ENCODE measurements at regions not wholly inside any gene's neighbourhood (a gene's known extent, or its start where the extent isn't known, plus 50 kb on each side); places are given as distances from the start of the nearest gene placed in this dataset.

DNA sequence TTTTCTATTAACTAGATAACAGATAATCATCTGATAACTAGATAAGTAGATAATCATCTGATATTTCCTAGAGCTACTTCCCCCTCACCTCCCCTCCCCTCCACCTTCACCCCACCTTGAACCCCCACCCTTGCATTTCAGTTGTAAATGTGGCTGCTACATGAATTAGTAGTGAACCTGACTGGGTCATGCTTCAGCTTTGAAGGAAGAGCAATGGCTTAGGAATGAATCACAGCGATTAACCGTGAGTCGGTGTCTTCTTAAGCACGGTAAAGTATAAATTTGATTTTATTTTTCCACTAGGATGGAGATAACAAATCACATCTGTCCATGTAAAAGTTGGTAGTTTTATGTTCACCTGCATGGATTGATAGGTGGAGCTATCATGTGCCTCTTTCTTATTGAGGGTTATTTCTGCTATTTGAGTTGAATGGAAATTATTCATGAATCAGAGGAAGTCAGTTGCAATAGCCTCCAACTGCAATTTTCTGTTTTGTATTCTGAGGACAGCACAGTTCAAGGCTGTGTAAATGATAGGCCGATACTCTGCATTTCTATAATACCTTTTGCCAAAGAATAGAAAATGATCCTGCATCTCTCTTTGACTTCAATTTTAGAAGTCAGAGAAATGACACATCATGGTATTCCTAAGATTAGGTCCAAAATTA is 235.0 kb downstream of the PTGER3 start:
- H3K9me3 ChIP-seq (ENCODE audit: low read depth, low read length): no peaks in the 10 kb centered on the region
- H3K4me1 ChIP-seq (ENCODE audit: insufficient read depth, low read length): no peaks in the 10 kb centered on the region
- DNase-seq (ENCODE audit: insufficient read length, low spot score, missing footprints): no peak
- no peak overlapping the region for H3K27ac ChIP-seq (ENCODE audit: low read depth, low read length)
- H4K20me1 ChIP-seq (ENCODE audit: insufficient read depth, low read length): no peaks in the 10 kb centered on the region
- TF ChIP-seq, protein P1, sequence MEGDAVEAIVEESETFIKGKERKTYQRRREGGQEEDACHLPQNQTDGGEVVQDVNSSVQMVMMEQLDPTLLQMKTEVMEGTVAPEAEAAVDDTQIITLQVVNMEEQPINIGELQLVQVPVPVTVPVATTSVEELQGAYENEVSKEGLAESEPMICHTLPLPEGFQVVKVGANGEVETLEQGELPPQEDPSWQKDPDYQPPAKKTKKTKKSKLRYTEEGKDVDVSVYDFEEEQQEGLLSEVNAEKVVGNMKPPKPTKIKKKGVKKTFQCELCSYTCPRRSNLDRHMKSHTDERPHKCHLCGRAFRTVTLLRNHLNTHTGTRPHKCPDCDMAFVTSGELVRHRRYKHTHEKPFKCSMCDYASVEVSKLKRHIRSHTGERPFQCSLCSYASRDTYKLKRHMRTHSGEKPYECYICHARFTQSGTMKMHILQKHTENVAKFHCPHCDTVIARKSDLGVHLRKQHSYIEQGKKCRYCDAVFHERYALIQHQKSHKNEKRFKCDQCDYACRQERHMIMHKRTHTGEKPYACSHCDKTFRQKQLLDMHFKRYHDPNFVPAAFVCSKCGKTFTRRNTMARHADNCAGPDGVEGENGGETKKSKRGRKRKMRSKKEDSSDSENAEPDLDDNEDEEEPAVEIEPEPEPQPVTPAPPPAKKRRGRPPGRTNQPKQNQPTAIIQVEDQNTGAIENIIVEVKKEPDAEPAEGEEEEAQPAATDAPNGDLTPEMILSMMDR (IDR thresholded peaks at IDR 0.05; ENCODE audit: extremely low read depth, low read depth, low read length): no peak
- H2AFZ ChIP-seq (ENCODE audit: low read length): no peak overlapping the region
- H3K4me3 ChIP-seq (ENCODE audit: insufficient read depth, low read length): no peak overlapping the region
- no peaks in the 10 kb centered on the region for H3K36me3 ChIP-seq (ENCODE audit: insufficient read depth, low read length)
- no peaks in the 10 kb centered on the region for H3K27me3 ChIP-seq (ENCODE audit: insufficient read depth, low read length)
- H3K4me2 ChIP-seq (ENCODE audit: insufficient read depth, low read length): no peak overlapping the region
- no peaks in the 10 kb centered on the region for H3K79me2 ChIP-seq (ENCODE audit: insufficient read depth, low read length)

DNA sequence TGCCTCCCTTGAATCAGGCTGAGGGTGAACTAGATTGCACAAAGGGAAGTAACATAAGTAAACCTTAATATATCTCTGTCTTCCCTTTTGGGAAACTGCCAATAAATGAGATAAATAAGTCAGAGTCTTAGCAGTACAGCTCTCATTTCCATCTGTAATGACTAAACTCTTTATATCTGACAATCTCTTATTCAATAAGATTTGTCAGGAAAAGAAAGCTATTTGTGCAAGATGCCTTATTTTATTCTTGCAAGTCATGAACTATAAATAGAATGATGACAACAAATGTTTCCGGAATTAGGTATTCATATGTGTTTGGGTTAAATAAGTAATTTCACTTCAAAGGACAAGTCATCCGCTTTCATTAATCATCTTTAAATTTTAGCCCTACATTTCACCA is 229.2 kb downstream of the PTGER3 start:
- no peak for DNase-seq (ENCODE audit: insufficient read length, low spot score, missing footprints)
- H3K9me3 ChIP-seq (ENCODE audit: low read depth, low read length): no peaks in the 10 kb centered on the region
- H3K27me3 ChIP-seq (ENCODE audit: insufficient read depth, low read length): no peaks in the 10 kb centered on the region
- no peaks in the 10 kb centered on the region for H4K20me1 ChIP-seq (ENCODE audit: insufficient read depth, low read length)
- TF ChIP-seq, protein P1 (IDR thresholded peaks at IDR 0.05; ENCODE audit: extremely low read depth, low read depth, low read length): no peak
- no peak overlapping the region for H3K4me2 ChIP-seq (ENCODE audit: insufficient read depth, low read length)
- H3K4me1 ChIP-seq (ENCODE audit: insufficient read depth, low read length): no peaks in the 10 kb centered on the region
- no peak overlapping the region for H3K27ac ChIP-seq (ENCODE audit: low read depth, low read length)
- H3K79me2 ChIP-seq (ENCODE audit: insufficient read depth, low read length): no peaks in the 10 kb centered on the region
- no peaks in the 10 kb centered on the region for H3K36me3 ChIP-seq (ENCODE audit: insufficient read depth, low read length)
- H2AFZ ChIP-seq (ENCODE audit: low read length): no peak overlapping the region
- no peak overlapping the region for H3K4me3 ChIP-seq (ENCODE audit: insufficient read depth, low read length)

DNA sequence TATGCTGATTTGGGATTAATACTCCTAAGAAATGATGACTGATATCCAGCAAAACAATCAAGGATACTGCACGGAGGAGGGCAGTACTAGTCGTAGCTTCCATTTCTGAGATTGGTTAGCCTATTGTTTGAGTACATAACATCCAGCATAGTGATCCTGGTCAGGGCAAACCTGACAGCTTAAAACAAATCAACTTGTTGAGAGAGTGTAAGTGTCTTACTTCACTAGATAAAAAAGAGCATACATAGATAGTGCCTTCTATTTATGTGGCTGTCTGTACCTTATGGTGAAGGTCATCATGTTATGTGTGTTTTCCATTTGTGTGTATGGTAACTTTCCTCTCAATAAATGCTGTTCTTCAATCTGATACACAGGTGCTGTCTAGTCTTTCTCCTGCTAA is 228.4 kb downstream of the PTGER3 start:
- Histone ChIP-seq H3K79me2 (ENCODE audit: insufficient read depth, low read length) (no peaks in the 10 kb centered on the region), H2AFZ (ENCODE audit: low read length) (no peak overlapping the region), H3K27me3 (ENCODE audit: insufficient read depth, low read length) (no peaks in the 10 kb centered on the region), H3K36me3 (ENCODE audit: insufficient read depth, low read length) (no peaks in the 10 kb centered on the region), H4K20me1 (ENCODE audit: insufficient read depth, low read length) (no peaks in the 10 kb centered on the region), H3K4me3 (ENCODE audit: insufficient read depth, low read length) (no peak overlapping the region), H3K4me1 (ENCODE audit: insufficient read depth, low read length) (no peaks in the 10 kb centered on the region), H3K9me3 (ENCODE audit: low read depth, low read length) (no peaks in the 10 kb centered on the region), H3K4me2 (ENCODE audit: insufficient read depth, low read length) (no peak overlapping the region), H3K27ac (ENCODE audit: low read depth, low read length) (no peak overlapping the region)
- TF ChIP-seq, protein P1 (IDR thresholded peaks at IDR 0.05; ENCODE audit: extremely low read depth, low read depth, low read length): no peak
- no peak for DNase-seq (ENCODE audit: insufficient read length, low spot score, missing footprints)

DNA sequence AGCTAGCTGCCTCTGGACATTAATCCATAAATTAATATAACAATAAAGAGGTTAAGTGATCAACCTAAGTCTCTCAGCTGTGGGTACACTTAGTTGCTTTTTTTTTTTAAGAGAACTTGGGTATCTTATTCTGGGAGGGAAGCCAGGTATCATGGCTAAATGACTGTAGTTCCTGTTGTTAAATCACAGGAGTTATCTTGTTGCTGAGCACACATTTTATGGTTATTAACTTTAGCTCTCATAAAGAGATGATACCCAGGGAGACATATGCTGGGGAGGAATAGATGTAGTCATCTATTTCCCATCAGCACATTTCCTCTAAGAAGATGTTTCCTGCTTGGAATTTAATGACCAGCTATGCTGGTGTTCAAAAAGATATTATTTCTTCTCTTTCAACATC is 227.8 kb downstream of the PTGER3 start:
- H4K20me1 ChIP-seq (ENCODE audit: insufficient read depth, low read length): no peaks in the 10 kb centered on the region
- H3K27ac ChIP-seq (ENCODE audit: low read depth, low read length): no peak overlapping the region
- no peak overlapping the region for H3K4me3 ChIP-seq (ENCODE audit: insufficient read depth, low read length)
- no peaks in the 10 kb centered on the region for H3K36me3 ChIP-seq (ENCODE audit: insufficient read depth, low read length)
- DNase-seq (ENCODE audit: insufficient read length, low spot score, missing footprints): no peak
- no peaks in the 10 kb centered on the region for H3K79me2 ChIP-seq (ENCODE audit: insufficient read depth, low read length)
- no peak overlapping the region for H2AFZ ChIP-seq (ENCODE audit: low read length)
- H3K9me3 ChIP-seq (ENCODE audit: low read depth, low read length): no peaks in the 10 kb centered on the region
- no peak overlapping the region for H3K4me2 ChIP-seq (ENCODE audit: insufficient read depth, low read length)
- no peaks in the 10 kb centered on the region for H3K27me3 ChIP-seq (ENCODE audit: insufficient read depth, low read length)
- TF ChIP-seq, protein P1 (IDR thresholded peaks at IDR 0.05; ENCODE audit: extremely low read depth, low read depth, low read length): no peak
- no peaks in the 10 kb centered on the region for H3K4me1 ChIP-seq (ENCODE audit: insufficient read depth, low read length)

Data from osteoblast (primary cell).